SKM-1 treated with dmso at 0.1 percent for 144 hours (cell line): ENCODE measurements at regions not wholly inside any gene's neighbourhood (a gene's known extent, or its start where the extent isn't known, plus 50 kb on each side); places are given as distances from the start of the nearest gene placed in this dataset.

Experiments used
- DNase-seq: peaks from one replicate; lab custom pipeline; 2025; ENCODE audit not compliant: unreplicated experiment; lab: John Stamatoyannopoulos, UW

- no peak for DNase-seq
Observed at GRCh38 chr2:8529706-8530277, 152.1 kb upstream of the ID2 start.

- no peak for DNase-seq
Observed at GRCh38 chr2:8531481-8531880, 150.4 kb upstream of the ID2 start.

GRCh38 chr2:8532438-8532837, 149.4 kb upstream of the ID2 start:
- DNase-seq: no peak

- no peak for DNase-seq
Observed at GRCh38 chr2:8533923-8534322, 147.9 kb upstream of the ID2 start.

GRCh38 chr2:8534386-8534728, 147.5 kb upstream of the ID2 start:
- no peak for DNase-seq

- peak; percentile 98 for DNase-seq
Observed at GRCh38 chr2:8534729-8535468, 147.0 kb upstream of the ID2 start.

GRCh38 chr2:8535469-8535795, 146.4 kb upstream of the ID2 start:
- no peak for DNase-seq

- no peak for DNase-seq
Observed at GRCh38 chr2:8535821-8536685, 145.8 kb upstream of the ID2 start.

- DNase-seq: no peak
Observed at GRCh38 chr2:8536686-8537561, 144.9 kb upstream of the ID2 start.

GRCh38 chr2:8537562-8538155, 144.2 kb upstream of the ID2 start:
- DNase-seq: no peak

- no peak for DNase-seq
Observed at GRCh38 chr2:8538531-8538930, 143.3 kb upstream of the ID2 start.

- DNase-seq: no peak
Observed at GRCh38 chr2:8538931-8539621, 142.8 kb upstream of the ID2 start.

- no peak for DNase-seq
Observed at GRCh38 chr2:8539743-8540551, 141.9 kb upstream of the ID2 start.

- DNase-seq: no peak
Observed at GRCh38 chr2:8540552-8541055, 141.3 kb upstream of the ID2 start.

GRCh38 chr2:8541223-8541622, 140.6 kb upstream of the ID2 start:
- no peak for DNase-seq

- no peak for DNase-seq
Observed at GRCh38 chr2:8541636-8542035, 140.2 kb upstream of the ID2 start.

- no peak for DNase-seq
Observed at GRCh38 chr2:8542381-8543059, 139.3 kb upstream of the ID2 start.

- no peak for DNase-seq
Observed at GRCh38 chr2:8543060-8543382, 138.8 kb upstream of the ID2 start.
